Lower leg skin (tissue), 4 donors: ENCODE measurements at regions not wholly inside any gene's neighbourhood (a gene's known extent, or its start where the extent isn't known, plus 50 kb on each side); places are given as distances from the start of the nearest gene placed in this dataset.

Source experiments
- DNase-seq, 2 donors: peaks; one replicate each; pipeline ENCODE4 v3.0.0-alpha.2; 2019; ENCODE audit warnings: low spot score in 2 of 2
- H3K4me3 ChIP-seq: fragments of 200-600 bp; sonication (generic); 2 replicates; pipeline ENCODE4 v1.5.1; 2017; ENCODE audit warnings: mild to moderate bottlenecking, low read depth; ENCODE audit not compliant: poor library complexity, severe bottlenecking
- POLR2A ChIP-seq, 2 donors: fragments of 450-650 bp; IDR thresholded peaks; one replicate each; pipeline ENCODE4 v1.6.1; 2016 to 2017; ENCODE audit warnings: antibody characterized with exemption in 2 of 2, mild to moderate bottlenecking in 1 of 2, moderate library complexity in 1 of 2
- WGBS, 2 donors: methylation state at CpG; one replicate each; pipeline ENCODE4 v1.1.5; 2018; 5-methylcytosine and 5-hydroxymethylcytosine counted together
- intact Hi-C: fragments of 100-400 bp; cut with DNase I; formaldehyde crosslinking; loops from one replicate; pipeline ENCODE4 v1.15.0; 2023; ENCODE audit warnings: low total_unique reads
- TF ChIP-seq, protein P1 (sequence below), 3 donors: fragments of 450-650 bp; IDR thresholded peaks; one replicate each; pipeline ENCODE4 v1.5.1; 2016; ENCODE audit warnings: antibody characterized with exemption in 3 of 3, mild to moderate bottlenecking in 3 of 3, moderate library complexity in 2 of 3

DNA sequence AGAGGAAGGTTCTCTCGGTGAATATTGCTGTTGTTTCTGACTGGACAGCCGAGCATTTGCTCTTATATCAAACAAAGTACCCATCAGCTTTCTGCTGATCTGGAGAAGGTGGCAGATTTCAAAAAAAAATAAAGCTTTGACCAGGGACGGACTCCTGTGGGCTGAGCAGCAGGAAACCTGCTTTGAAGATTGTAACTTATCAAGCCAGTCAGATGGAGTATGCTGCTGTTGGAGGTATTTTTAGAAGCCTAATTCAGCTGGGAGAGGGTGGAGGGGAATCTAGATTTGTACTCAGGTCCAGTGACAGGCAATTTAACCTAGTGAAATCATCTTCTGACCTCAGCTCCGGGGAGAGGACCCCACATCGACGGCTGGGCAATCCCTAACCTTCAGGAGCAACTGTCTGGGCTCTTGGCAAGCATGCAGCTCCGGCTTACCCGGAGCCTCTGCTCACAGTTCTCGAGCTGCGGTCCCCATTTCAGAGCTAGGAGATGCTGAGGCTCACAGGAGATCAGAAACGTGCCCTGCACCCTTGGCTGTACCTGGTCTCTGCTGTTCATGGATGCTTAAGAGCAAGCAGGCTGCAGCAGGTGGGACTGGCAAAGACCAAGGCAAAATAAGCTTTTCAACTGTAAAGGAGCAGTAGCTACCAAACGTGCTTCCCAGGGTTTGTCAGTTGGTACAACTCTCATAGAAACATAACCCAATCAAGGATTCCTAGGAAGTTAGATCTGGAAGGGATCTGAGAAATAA, 89.3 kb upstream of the ST8SIA2 start:
- WGBS, 2 donors = 65% methylated on average over 12 of the region's 12 CpGs
- intact Hi-C loops = no loop called here
- no peak for DNase-seq
- no peak for TF ChIP-seq POLR2A (IDR thresholded peaks at IDR 0.05)
- TF ChIP-seq, protein P1, sequence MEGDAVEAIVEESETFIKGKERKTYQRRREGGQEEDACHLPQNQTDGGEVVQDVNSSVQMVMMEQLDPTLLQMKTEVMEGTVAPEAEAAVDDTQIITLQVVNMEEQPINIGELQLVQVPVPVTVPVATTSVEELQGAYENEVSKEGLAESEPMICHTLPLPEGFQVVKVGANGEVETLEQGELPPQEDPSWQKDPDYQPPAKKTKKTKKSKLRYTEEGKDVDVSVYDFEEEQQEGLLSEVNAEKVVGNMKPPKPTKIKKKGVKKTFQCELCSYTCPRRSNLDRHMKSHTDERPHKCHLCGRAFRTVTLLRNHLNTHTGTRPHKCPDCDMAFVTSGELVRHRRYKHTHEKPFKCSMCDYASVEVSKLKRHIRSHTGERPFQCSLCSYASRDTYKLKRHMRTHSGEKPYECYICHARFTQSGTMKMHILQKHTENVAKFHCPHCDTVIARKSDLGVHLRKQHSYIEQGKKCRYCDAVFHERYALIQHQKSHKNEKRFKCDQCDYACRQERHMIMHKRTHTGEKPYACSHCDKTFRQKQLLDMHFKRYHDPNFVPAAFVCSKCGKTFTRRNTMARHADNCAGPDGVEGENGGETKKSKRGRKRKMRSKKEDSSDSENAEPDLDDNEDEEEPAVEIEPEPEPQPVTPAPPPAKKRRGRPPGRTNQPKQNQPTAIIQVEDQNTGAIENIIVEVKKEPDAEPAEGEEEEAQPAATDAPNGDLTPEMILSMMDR (IDR thresholded peaks at IDR 0.05) = no peak
- H3K4me3 ChIP-seq = no peak overlapping the region

DNA sequence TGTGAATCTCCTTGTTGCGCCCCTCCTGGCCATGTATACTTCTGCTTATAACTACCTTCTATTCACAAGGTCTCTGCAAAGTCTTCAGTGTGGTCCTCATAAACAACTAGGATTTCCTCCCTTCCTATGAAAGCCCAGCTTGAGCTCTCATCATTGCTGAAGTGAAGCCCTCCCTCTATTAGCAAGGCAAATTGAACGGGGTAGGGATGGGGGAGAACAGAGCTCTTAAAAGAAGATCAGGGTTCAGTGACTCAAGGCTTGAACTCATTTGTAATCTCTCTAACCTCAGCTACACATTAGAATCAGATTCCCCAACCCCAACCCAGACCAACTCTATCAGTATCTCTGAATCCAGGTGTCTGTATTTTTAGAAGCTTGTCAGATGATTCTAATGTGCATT, 88.3 kb upstream of the ST8SIA2 start:
- TF ChIP-seq, protein P1 (IDR thresholded peaks at IDR 0.05) = no peak
- no peak for TF ChIP-seq POLR2A (IDR thresholded peaks at IDR 0.05)
- intact Hi-C loops = no loop called here
- no peak for DNase-seq
- H3K4me3 ChIP-seq = no peak overlapping the region
- WGBS, 2 donors = 69 to 70% methylated on average over 2 of the region's 2 CpGs

DNA sequence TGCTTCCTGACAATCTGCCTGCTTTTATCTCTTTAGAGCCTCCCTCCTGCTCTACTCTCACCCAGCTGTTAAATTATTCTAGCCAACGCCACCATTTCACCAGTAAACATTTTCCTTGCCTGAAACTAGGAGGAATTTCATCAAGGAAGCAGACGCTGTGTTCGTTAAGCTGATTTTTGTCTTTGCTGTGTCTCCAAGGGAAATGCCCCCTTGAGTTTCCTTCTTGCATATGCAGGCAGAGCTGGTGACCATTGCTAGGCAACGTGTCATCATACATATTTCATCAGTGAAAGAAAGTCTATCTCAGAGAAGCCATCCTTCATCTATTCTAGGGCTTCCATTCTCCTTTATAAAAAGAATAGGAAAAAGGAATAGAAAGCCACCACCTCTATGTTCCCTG, 87.0 kb upstream of the ST8SIA2 start:
- WGBS, 2 donors = 22 to 29% methylated on average over 4 of the region's 4 CpGs
- TF ChIP-seq, protein P1 (IDR thresholded peaks at IDR 0.05) = no peak
- no peak for TF ChIP-seq POLR2A (IDR thresholded peaks at IDR 0.05)
- intact Hi-C loops = no loop called here
- DNase-seq = no peak
- no peak overlapping the region for H3K4me3 ChIP-seq

DNA sequence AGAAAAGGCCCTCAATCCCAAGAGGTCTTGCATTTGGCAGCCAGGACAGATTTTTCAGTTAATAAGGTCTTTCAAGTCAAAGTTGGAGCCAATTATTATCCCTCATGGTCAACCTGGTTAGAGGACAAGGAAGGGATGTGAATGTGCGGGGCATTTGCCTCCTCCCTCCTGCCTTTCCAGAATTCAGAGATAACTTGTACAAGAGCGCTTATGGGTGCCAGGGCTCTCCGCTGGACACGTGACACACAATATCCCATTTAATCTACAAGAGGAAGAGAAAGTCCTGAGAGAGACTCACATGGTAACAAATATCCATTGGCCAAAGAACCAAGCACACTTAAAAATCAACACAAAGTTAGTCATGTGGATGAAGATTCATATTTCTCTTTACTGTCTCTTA, 78.5 kb upstream of the ST8SIA2 start:
- H3K4me3 ChIP-seq = no peak overlapping the region
- TF ChIP-seq POLR2A (IDR thresholded peaks at IDR 0.05) = no peak
- TF ChIP-seq, protein P1 (IDR thresholded peaks at IDR 0.05) = no peak
- WGBS, 2 donors = 90 to 92% methylated on average over 4 of the region's 4 CpGs
- no peak for DNase-seq
- intact Hi-C loops = no loop called here

DNA sequence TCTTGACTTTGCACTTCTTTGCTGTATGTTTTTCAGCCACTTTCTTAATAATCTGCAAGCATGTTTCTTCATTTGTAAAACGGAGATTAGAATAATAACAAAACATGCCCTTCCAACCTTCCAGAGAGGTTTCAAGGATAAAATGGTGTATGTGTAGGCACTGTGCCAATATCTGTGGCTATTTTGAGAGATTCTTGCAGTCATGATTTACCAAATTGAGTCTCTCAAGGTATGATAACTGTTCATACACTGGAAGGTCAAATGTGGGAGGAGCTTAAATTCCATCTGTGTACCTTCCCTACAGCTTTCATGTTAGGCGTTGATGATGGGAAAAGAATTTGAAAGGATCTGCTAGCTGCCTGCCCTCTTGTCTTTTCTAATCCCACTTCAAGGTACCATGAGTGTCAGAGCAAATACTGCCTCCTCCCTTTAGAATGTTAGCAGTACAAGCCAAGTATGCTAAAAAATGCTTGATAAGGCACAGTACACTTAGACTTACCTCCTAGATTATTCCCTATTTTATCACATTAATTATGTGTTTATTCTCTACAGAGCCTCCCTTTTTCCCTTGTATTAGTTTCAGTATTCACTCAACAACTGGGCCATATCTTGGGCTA, 78.0 kb upstream of the ST8SIA2 start:
- no peak overlapping the region for H3K4me3 ChIP-seq
- TF ChIP-seq, protein P1 (IDR thresholded peaks at IDR 0.05) = no peak
- TF ChIP-seq POLR2A (IDR thresholded peaks at IDR 0.05) = no peak
- DNase-seq = no peak
- intact Hi-C loops = no loop called here
- WGBS, 2 donors = 72 to 79% methylated on average over 2 of the region's 2 CpGs
